SK-N-SH treated with all-trans-retinoic acid at 6 μM for 48 hours (cell line): ENCODE measurements at regions not wholly inside any gene's neighbourhood (a gene's known extent, or its start where the extent isn't known, plus 50 kb on each side); places are given as distances from the start of the nearest gene placed in this dataset.

Source experiments
- ARNTL ChIP-seq: fragments of 450-650 bp; formaldehyde crosslinking; IDR thresholded peaks from 2 replicates; pipeline ENCODE4 v1.5.0; 2020; ENCODE audit warnings: low read depth, mild to moderate bottlenecking, moderate library complexity, borderline replicate concordance
- BACH2 ChIP-seq: fragments of 250-450 bp; sonication (Bioruptor Pico); IDR thresholded peaks from 2 replicates; pipeline ENCODE4 v1.9.0; 2021; ENCODE audit warnings: mild to moderate bottlenecking, borderline replicate concordance
- ESRRG ChIP-seq: fragments of 250-450 bp; sonication (Bioruptor Pico); IDR thresholded peaks from 2 replicates; pipeline ENCODE4 v1.6.1; 2021; ENCODE audit warnings: mild to moderate bottlenecking
- ZFP30 ChIP-seq: fragments of 450-650 bp; formaldehyde crosslinking; IDR thresholded peaks from 2 replicates; pipeline ENCODE4 v1.5.0; 2022; ENCODE audit warnings: mild to moderate bottlenecking, moderate library complexity
- TF ChIP-seq, protein P1 (sequence below): fragments of 250-450 bp; sonication (Bioruptor Pico); IDR thresholded peaks from 2 replicates; pipeline ENCODE4 v1.8.0; 2020; ENCODE audit warnings: mild to moderate bottlenecking, moderate library complexity, borderline replicate concordance
- TF ChIP-seq, protein P2 (sequence below): fragments of 250-450 bp; sonication (Bioruptor Pico); IDR thresholded peaks from 2 replicates; pipeline ENCODE4 v1.5.1; 2020; ENCODE audit warnings: low read depth, mild to moderate bottlenecking, moderate library complexity

DNA sequence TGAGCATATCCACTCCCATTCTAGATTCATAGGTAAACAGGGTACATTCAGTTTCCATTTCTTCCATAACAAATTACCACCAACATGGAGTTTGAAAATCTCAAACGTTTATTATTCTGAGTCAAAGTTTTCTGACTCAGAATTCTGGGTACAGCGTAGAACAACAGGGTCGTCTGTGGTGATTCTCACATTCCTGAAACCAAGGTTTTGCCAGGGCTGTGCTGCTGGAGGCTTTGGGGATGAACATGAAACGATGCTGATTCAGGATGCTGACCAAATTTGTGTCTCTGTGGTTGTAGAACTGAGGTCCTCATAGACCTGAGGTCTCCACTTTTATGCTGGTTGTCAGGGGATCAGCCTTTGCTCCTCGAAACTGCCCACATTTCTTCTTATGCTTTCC lies 255.7 kb downstream of the DSEL start:
- TF ChIP-seq ESRRG (no peak), BACH2 (CRISPR knock-in tag) (no peak), ARNTL (no peak), ZFP30 (CRISPR knock-in tag) (no peak)
- TF ChIP-seq, protein P1, sequence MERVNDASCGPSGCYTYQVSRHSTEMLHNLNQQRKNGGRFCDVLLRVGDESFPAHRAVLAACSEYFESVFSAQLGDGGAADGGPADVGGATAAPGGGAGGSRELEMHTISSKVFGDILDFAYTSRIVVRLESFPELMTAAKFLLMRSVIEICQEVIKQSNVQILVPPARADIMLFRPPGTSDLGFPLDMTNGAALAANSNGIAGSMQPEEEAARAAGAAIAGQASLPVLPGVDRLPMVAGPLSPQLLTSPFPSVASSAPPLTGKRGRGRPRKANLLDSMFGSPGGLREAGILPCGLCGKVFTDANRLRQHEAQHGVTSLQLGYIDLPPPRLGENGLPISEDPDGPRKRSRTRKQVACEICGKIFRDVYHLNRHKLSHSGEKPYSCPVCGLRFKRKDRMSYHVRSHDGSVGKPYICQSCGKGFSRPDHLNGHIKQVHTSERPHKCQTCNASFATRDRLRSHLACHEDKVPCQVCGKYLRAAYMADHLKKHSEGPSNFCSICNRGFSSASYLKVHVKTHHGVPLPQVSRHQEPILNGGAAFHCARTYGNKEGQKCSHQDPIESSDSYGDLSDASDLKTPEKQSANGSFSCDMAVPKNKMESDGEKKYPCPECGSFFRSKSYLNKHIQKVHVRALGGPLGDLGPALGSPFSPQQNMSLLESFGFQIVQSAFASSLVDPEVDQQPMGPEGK: no peak
- TF ChIP-seq, protein P2, sequence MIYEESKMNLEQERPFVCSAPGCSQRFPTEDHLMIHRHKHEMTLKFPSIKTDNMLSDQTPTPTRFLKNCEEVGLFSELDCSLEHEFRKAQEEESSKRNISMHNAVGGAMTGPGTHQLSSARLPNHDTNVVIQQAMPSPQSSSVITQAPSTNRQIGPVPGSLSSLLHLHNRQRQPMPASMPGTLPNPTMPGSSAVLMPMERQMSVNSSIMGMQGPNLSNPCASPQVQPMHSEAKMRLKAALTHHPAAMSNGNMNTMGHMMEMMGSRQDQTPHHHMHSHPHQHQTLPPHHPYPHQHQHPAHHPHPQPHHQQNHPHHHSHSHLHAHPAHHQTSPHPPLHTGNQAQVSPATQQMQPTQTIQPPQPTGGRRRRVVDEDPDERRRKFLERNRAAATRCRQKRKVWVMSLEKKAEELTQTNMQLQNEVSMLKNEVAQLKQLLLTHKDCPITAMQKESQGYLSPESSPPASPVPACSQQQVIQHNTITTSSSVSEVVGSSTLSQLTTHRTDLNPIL: no peak
